ENCODE measurements at regions not wholly inside any gene's neighbourhood (a gene's known extent, or its start where the extent isn't known, plus 50 kb on each side); places are given as distances from the start of the nearest gene placed in this dataset.
"Not testable (repeated sequence)": the region's sequence is repeated elsewhere in the genome, so short reads cannot be mapped to it uniquely, and the experiment has no call there.

GRCh38 chr4:110415041-110415440 is 60.9 kb upstream of the ENPEP start:
- no peak overlapping the region for H3K27ac ChIP-seq
- no peaks in the 10 kb centered on the region for H3K27me3 ChIP-seq
- no peaks in the 10 kb centered on the region for H3K9me3 ChIP-seq (ENCODE audit: low read depth)
- H2AFZ ChIP-seq = no peak overlapping the region
- H3K4me2 ChIP-seq = no peak overlapping the region
- H3K4me1 ChIP-seq (ENCODE audit: insufficient read depth) = peaks cover 21% of the 10 kb centered on the region
- H4K20me1 ChIP-seq (ENCODE audit: insufficient read depth, poor library complexity, severe bottlenecking) = no peaks in the 10 kb centered on the region
- no peaks in the 10 kb centered on the region for H3K9me2 ChIP-seq (replicated peaks; ENCODE audit: insufficient read depth)
- no peak overlapping the region for H3K4me3 ChIP-seq
- no peaks in the 10 kb centered on the region for H3K36me3 ChIP-seq (replicated peaks; ENCODE audit: insufficient read depth, low read depth)
- 98% methylated on average over 3 of the region's 3 CpGs for WGBS (ENCODE audit: low lambda C conversion rate, missing lambda C conversion rate)
- H3K79me2 ChIP-seq = peaks cover 10% of the 10 kb centered on the region
- no peak for DNase-seq (ENCODE audit: low spot score)
- TF ChIP-seq EZH2phosphoT487 (IDR thresholded peaks at IDR 0.05; ENCODE audit: low read depth, severe bottlenecking, unreplicated experiment) (no peak), CTCF (IDR thresholded peaks at IDR 0.05; ENCODE audit: poor library complexity) (no peak), EZH2 (IDR thresholded peaks at IDR 0.05; ENCODE audit: borderline replicate concordance) (no peak)

- H3K4me3 ChIP-seq = no peak overlapping the region
- H3K4me1 ChIP-seq (ENCODE audit: insufficient read depth) = peaks cover 21% of the 10 kb centered on the region
- H3K9me2 ChIP-seq (replicated peaks; ENCODE audit: insufficient read depth) = no peaks in the 10 kb centered on the region
- H4K20me1 ChIP-seq (ENCODE audit: insufficient read depth, poor library complexity, severe bottlenecking) = no peaks in the 10 kb centered on the region
- no peak overlapping the region for H3K4me2 ChIP-seq
- WGBS (ENCODE audit: low lambda C conversion rate, missing lambda C conversion rate) = 54% methylated on average over 1 of the region's 1 CpG
- H3K36me3 ChIP-seq (replicated peaks; ENCODE audit: insufficient read depth, low read depth) = no peaks in the 10 kb centered on the region
- TF ChIP-seq CTCF (IDR thresholded peaks at IDR 0.05; ENCODE audit: poor library complexity) (no peak), EZH2phosphoT487 (IDR thresholded peaks at IDR 0.05; ENCODE audit: low read depth, severe bottlenecking, unreplicated experiment) (no peak), EZH2 (IDR thresholded peaks at IDR 0.05; ENCODE audit: borderline replicate concordance) (no peak)
- H3K9me3 ChIP-seq (ENCODE audit: low read depth) = no peaks in the 10 kb centered on the region
- H3K27ac ChIP-seq = no peak overlapping the region
- no peak overlapping the region for H2AFZ ChIP-seq
- no peak for DNase-seq (ENCODE audit: low spot score)
- H3K27me3 ChIP-seq = no peaks in the 10 kb centered on the region
- peaks cover 10% of the 10 kb centered on the region for H3K79me2 ChIP-seq
These were observed 61.4 kb upstream of the ENPEP start for GRCh38 chr4:110414561-110414920.

- not testable (repeated sequence) for H3K9me3 ChIP-seq (ENCODE audit: low read depth); H4K20me1 ChIP-seq (ENCODE audit: insufficient read depth, poor library complexity, severe bottlenecking); H2AFZ ChIP-seq; H3K36me3 ChIP-seq (replicated peaks; ENCODE audit: insufficient read depth, low read depth); H3K4me3 ChIP-seq; H3K4me2 ChIP-seq; H3K27me3 ChIP-seq; DNase-seq (ENCODE audit: low spot score); H3K79me2 ChIP-seq; H3K9me2 ChIP-seq (replicated peaks; ENCODE audit: insufficient read depth)
- 72% methylated on average over 5 of the region's 5 CpGs for WGBS (ENCODE audit: low lambda C conversion rate, missing lambda C conversion rate)
- H3K4me1 ChIP-seq (ENCODE audit: insufficient read depth) = peaks cover 21% of the 10 kb centered on the region
- peak overlapping the region; percentile 40 for H3K27ac ChIP-seq
These were observed 62.0 kb upstream of the ENPEP start for GRCh38 chr4:110413807-110414560.

GRCh38 chr4:110412354-110413065 is 63.4 kb upstream of the ENPEP start:
- TF ChIP-seq CTCF (IDR thresholded peaks at IDR 0.05; ENCODE audit: poor library complexity) (no peak), EZH2 (IDR thresholded peaks at IDR 0.05; ENCODE audit: borderline replicate concordance) (no peak), EZH2phosphoT487 (IDR thresholded peaks at IDR 0.05; ENCODE audit: low read depth, severe bottlenecking, unreplicated experiment) (no peak)
- Histone ChIP-seq H3K27ac (peak overlapping the region; percentile 91), H3K27me3 (no peaks in the 10 kb centered on the region), H3K4me3 (no peak overlapping the region), H3K9me2 (replicated peaks; ENCODE audit: insufficient read depth) (no peaks in the 10 kb centered on the region), H3K4me2 (peak overlapping the region; percentile 81), H3K9me3 (ENCODE audit: low read depth) (no peaks in the 10 kb centered on the region), H3K79me2 (peaks cover 10% of the 10 kb centered on the region), H3K4me1 (ENCODE audit: insufficient read depth) (peaks cover 21% of the 10 kb centered on the region), H3K36me3 (replicated peaks; ENCODE audit: insufficient read depth, low read depth) (no peaks in the 10 kb centered on the region), H4K20me1 (ENCODE audit: insufficient read depth, poor library complexity, severe bottlenecking) (no peaks in the 10 kb centered on the region), H2AFZ (no peak overlapping the region)
- peak; percentile 22 for DNase-seq (ENCODE audit: low spot score)
- 48% methylated on average over 5 of the region's 5 CpGs for WGBS (ENCODE audit: low lambda C conversion rate, missing lambda C conversion rate)
